ENCODE measurements at regions not wholly inside any gene's neighbourhood (a gene's known extent, or its start where the extent isn't known, plus 50 kb on each side); places are given as distances from the start of the nearest gene placed in this dataset.

GRCh38 chr7:91551377-91552175 is 287.3 kb downstream of the FZD1 start (continued):
- TF ChIP-seq E2F4 (CRISPR knock-in tag; IDR thresholded peaks at IDR 0.05; ENCODE audit: low read depth) (no peak), XRCC4 (IDR thresholded peaks at IDR 0.05; ENCODE audit: extremely low read depth, insufficient read depth, insufficient read length) (no peak), ERF (CRISPR knock-in tag; IDR thresholded peaks at IDR 0.05) (no peak), TGIF2 (CRISPR knock-in tag; IDR thresholded peaks at IDR 0.05) (no peak)

- no peaks in the 10 kb centered on the region for H4K20me1 ChIP-seq (replicated peaks; ENCODE audit: control insufficient read depth, insufficient read depth, low read length)
- FAIRE-seq: peak; percentile 58
- no peaks in the 10 kb centered on the region for H3K9me3 ChIP-seq (replicated peaks; ENCODE audit: control insufficient read depth, insufficient read depth, low read depth, low read length)
- peak in 1 of 4 experiments; percentile 54 for DNase-seq (ENCODE audit: extremely low read depth in 1 of 4, low spot score in 3 of 4)
- H3K4me3 ChIP-seq: no peak overlapping the region
- no peak overlapping the region for H3K27ac ChIP-seq (ENCODE audit: extremely low read depth, low read depth, low read length)
- no peaks in the 10 kb centered on the region for H3K79me2 ChIP-seq (ENCODE audit: control insufficient read depth, insufficient read depth, low read length)
- H3K4me2 ChIP-seq (ENCODE audit: insufficient read depth, low read length): no peak overlapping the region; the same call in 1 of the 2 replicates
- peak overlapping the region; percentile 7 for H2AFZ ChIP-seq (ENCODE audit: low read depth, low read length)
- in situ Hi-C loops (cut with MboI): no loop called here
- H3K27me3 ChIP-seq (ENCODE audit: control insufficient read depth in 2 of 2, insufficient read depth in 2 of 2, low read length in 2 of 2): no peaks in the 10 kb centered on the region
- ChIA-PET POLR2A (interaction anchor here (0.5 to 2.6 kb wide), 4 partner anchors 9 to 26 kb away, joined by 3 to 13 read pairs (median 5); no protein-coding TSS in a partner anchor), CTCF (ENCODE audit: low intra/inter-chr PET ratio) (no interaction called here)
- intact Hi-C loops (cut with micrococcal nuclease): no loop called here
- H3K9ac ChIP-seq (ENCODE audit: insufficient read depth in 1 of 2, low read depth in 2 of 2, low read length in 2 of 2): no peak overlapping the region
- BruUV-seq (replicated peaks): no TSS peak
- ATAC-seq: peak; percentile 49
- H3K4me1 ChIP-seq (replicated peaks in 1 of 2; ENCODE audit: control insufficient read depth in 2 of 2, insufficient read depth in 2 of 2, low read length in 2 of 2): peaks cover 3 to 29% of the 10 kb centered on the region in 2 experiments; a peak in 4 of 5 replicates
- WGBS (ENCODE audit: insufficient coverage, low coverage, missing lambda C conversion rate): 51% methylated on average over 3 of the region's 3 CpGs
- H3K9me1 ChIP-seq (ENCODE audit: control insufficient read depth, insufficient read depth, low read length): no peaks in the 10 kb centered on the region
- H3K36me3 ChIP-seq (ENCODE audit: control insufficient read depth, insufficient read depth, low read length): no peaks in the 10 kb centered on the region
- TF ChIP-seq ZBTB7A (IDR thresholded peaks at IDR 0.05; ENCODE audit: borderline replicate concordance, control insufficient read depth, low read depth, low read length): no peak
- peak in 1 of 2 experiments; percentile 47; a peak in 1 of 4 replicates for TF ChIP-seq RCOR1 (IDR thresholded peaks at IDR 0.05; ENCODE audit: borderline replicate concordance in 1 of 2, low read depth in 2 of 2, low read length in 2 of 2)
- TF ChIP-seq ARID1B (IDR thresholded peaks at IDR 0.05): peak; percentile 20; the same call in 1 of the 2 replicates
- TF ChIP-seq TFAP4 (CRISPR knock-in tag; IDR thresholded peaks at IDR 0.05; ENCODE audit: borderline replicate concordance): peak; percentile 9; the same call in 1 of the 2 replicates
- no peak for TF ChIP-seq THAP12 (CRISPR knock-in tag; IDR thresholded peaks at IDR 0.05)
- no peak for TF ChIP-seq KLF10 (CRISPR knock-in tag; IDR thresholded peaks at IDR 0.05)
- TF ChIP-seq NFE2 (IDR thresholded peaks at IDR 0.05; ENCODE audit: low read depth): peak; percentile 22; the same call in 1 of the 2 replicates
- TF ChIP-seq CTBP1 (IDR thresholded peaks at IDR 0.05; ENCODE audit: borderline replicate concordance): no peak
- TF ChIP-seq MTA3 (IDR thresholded peaks at IDR 0.05; ENCODE audit: borderline replicate concordance): no peak
- TF ChIP-seq NBN (IDR thresholded peaks at IDR 0.05; ENCODE audit: low read depth): no peak
- no peak for TF ChIP-seq ZNF224 (CRISPR knock-in tag; IDR thresholded peaks at IDR 0.05)
- TF ChIP-seq BRCA1 (IDR thresholded peaks at IDR 0.05): no peak
- no peak for TF ChIP-seq BRCA1 (CRISPR knock-in tag; IDR thresholded peaks at IDR 0.05)
These were observed 289.2 kb downstream of the FZD1 start for GRCh38 chr7:91553410-91553895.
